ENCODE measurements at regions not wholly inside any gene's neighbourhood (a gene's known extent, or its start where the extent isn't known, plus 50 kb on each side); places are given as distances from the start of the nearest gene placed in this dataset.
"Not testable (repeated sequence)": the region's sequence is repeated elsewhere in the genome, so short reads cannot be mapped to it uniquely, and the experiment has no call there.

DNA sequence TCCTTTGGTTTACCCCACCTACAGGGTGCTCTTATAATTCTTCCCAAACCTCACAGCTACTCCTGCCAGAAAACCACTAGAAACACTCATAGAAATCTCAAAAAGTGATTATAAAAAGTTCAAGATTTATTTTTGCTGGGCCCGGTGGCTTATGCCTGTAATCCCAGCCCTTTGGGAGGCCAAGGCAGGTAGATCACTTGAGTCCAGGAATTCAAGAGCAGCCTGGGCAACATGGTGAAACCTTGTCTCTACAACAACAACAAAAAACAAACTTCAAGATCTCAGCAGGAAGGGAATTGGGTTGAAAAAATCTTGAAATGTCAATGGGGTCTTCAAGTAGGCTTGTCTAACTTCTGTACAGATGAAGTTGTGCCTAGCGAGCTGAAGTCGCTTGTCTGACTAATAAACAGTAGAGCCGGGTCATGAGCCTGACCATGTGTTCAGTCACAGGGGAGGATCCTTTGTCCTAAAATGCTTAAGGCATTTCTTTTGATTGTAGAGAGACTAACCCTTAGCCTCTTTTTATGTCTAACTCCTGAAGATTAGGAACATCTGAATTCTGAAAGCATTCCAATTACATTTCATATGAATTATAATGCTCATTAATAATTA, 124.6 kb downstream of the NOC3L start:
- no peak overlapping the region for H3K4me3 ChIP-seq (ENCODE audit: low read depth, poor library complexity, severe bottlenecking)
- no peak for TF ChIP-seq POLR2A (IDR thresholded peaks at IDR 0.05)
- TF ChIP-seq, protein P1, sequence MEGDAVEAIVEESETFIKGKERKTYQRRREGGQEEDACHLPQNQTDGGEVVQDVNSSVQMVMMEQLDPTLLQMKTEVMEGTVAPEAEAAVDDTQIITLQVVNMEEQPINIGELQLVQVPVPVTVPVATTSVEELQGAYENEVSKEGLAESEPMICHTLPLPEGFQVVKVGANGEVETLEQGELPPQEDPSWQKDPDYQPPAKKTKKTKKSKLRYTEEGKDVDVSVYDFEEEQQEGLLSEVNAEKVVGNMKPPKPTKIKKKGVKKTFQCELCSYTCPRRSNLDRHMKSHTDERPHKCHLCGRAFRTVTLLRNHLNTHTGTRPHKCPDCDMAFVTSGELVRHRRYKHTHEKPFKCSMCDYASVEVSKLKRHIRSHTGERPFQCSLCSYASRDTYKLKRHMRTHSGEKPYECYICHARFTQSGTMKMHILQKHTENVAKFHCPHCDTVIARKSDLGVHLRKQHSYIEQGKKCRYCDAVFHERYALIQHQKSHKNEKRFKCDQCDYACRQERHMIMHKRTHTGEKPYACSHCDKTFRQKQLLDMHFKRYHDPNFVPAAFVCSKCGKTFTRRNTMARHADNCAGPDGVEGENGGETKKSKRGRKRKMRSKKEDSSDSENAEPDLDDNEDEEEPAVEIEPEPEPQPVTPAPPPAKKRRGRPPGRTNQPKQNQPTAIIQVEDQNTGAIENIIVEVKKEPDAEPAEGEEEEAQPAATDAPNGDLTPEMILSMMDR (IDR thresholded peaks at IDR 0.05): no peak
- intact Hi-C loops (cut with DNase I; ENCODE audit: low total_unique reads): no loop called here
- WGBS, 2 donors: 77 to 93% methylated on average over 4 of the region's 4 CpGs
- DNase-seq (ENCODE audit: low spot score in 2 of 2): no peak

DNA sequence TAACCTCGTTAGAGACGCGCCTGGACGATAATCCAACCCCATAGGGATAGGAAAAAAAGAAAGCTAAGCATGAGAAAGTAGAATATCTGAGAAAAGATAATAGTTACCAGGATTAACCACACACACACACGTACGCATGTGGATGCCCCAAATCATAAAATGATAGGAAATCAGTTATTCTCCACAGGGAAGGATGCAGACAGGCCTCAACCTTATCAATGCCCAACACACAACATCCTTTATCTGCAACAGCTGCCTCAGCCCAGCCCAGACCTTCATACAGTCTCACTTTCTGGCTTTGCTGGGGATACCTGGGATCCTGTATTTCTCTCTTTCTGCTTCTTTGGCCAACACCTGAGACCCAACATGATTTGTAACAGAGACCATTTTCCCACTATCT, 123.0 kb downstream of the NOC3L start:
- TF ChIP-seq, protein P1 (IDR thresholded peaks at IDR 0.05): no peak
- TF ChIP-seq POLR2A (IDR thresholded peaks at IDR 0.05): no peak

DNA sequence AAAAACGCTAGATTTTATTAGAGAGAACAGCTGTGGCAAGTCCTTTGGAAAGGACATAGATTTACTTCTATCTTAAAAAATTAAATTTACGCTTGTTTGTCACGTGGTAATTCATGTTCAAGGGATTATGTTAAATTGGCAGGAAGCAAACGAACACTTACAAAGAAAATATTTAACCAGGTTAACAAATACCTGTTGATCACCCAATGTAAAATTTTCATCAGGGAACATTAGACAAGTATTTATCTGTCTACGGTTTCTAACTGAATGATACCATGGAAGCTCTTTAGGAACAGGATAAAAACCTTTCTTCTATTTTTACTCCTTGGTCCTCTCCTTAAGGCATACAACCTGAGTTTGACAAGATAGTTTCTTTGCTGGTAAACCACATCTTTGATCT, 122.2 kb downstream of the NOC3L start:
- DNase-seq (ENCODE audit: low spot score in 2 of 2): no peak
- intact Hi-C loops (cut with DNase I; ENCODE audit: low total_unique reads): no loop called here
- no peak for TF ChIP-seq POLR2A (IDR thresholded peaks at IDR 0.05)
- TF ChIP-seq, protein P1 (IDR thresholded peaks at IDR 0.05): no peak
- 70% methylated on average over 5 of the region's 5 CpGs for WGBS, 2 donors
- no peak overlapping the region for H3K4me3 ChIP-seq (ENCODE audit: low read depth, poor library complexity, severe bottlenecking)

More for the DNA sequence above, 123.0 kb downstream of the NOC3L start:
- H3K4me3 ChIP-seq (ENCODE audit: low read depth, poor library complexity, severe bottlenecking): no peak overlapping the region
- DNase-seq (ENCODE audit: low spot score in 2 of 2): no peak
- intact Hi-C loops (cut with DNase I; ENCODE audit: low total_unique reads): no loop called here
- WGBS, 2 donors: 91 to 92% methylated on average over 6 of the region's 6 CpGs

DNA sequence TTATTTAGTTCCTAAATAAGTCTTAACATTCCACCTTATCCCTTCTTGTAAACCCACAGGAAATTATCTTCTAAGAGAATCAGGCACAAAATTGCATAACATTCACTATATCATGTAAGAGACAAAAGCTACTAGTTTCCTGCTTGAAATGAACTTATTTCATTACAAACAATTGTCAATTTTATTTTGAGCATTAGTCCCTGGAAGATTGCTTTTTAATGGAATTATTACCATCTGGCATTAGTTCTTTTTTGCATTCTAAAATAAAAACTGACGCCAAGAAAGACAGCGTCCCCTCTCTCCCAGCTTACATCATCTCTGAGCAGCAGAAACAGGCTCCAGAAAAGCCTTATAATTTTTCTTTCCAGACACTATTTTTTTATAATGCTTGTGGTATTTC, 121.8 kb downstream of the NOC3L start:
- TF ChIP-seq, protein P1 (IDR thresholded peaks at IDR 0.05): no peak
- no peak for TF ChIP-seq POLR2A (IDR thresholded peaks at IDR 0.05)
- intact Hi-C loops (cut with DNase I; ENCODE audit: low total_unique reads): no loop called here
- 58 to 63% methylated on average over 2 of the region's 2 CpGs for WGBS, 2 donors
- DNase-seq (ENCODE audit: low spot score in 2 of 2): no peak
- no peak overlapping the region for H3K4me3 ChIP-seq (ENCODE audit: low read depth, poor library complexity, severe bottlenecking)

DNA sequence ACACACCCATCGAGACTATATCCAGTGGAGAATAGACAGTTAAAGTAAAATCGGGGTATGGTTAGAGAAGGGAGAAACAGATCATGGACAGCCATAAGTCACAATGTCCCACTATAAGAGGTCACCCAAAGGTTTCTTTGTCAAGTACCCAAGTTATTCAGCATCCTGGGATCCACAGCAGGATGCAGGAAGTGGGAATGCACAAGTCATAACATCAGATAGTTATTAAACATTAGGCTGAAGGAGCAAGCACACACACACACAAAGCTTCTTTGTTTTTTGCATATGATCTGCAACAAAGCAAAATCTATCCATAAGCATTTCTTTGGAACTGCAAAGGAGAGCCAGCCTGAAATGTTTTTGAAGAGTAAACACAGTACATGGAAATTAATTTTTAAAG, 111.6 kb downstream of the NOC3L start:
- no peak for TF ChIP-seq POLR2A (IDR thresholded peaks at IDR 0.05)
- TF ChIP-seq, protein P1 (IDR thresholded peaks at IDR 0.05): no peak
- intact Hi-C loops (cut with DNase I; ENCODE audit: low total_unique reads): no loop called here
- no peak overlapping the region for H3K4me3 ChIP-seq (ENCODE audit: low read depth, poor library complexity, severe bottlenecking)
- DNase-seq (ENCODE audit: low spot score in 2 of 2): no peak
- WGBS, 2 donors: 85 to 92% methylated on average over 2 of the region's 2 CpGs

DNA sequence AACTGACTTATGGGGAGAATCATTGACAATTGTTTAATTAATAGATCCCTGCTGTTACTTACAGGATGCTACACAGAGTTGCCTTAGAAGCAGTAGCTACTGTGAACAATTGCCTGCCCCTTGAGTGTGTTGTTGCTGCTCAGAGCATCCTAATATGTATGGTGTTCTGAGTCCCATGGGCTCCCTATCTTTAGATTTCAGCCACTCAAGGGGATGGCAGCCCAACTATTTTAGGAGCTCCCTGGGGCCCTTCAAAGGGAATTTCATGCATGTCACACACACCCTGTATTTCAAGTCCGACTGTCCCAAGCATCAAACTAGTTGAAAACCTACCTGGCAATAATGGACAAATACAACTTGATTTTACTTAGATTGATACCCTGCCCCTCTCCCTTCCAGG, 111.2 kb downstream of the NOC3L start:
- intact Hi-C loops (cut with DNase I; ENCODE audit: low total_unique reads): no loop called here
- 60 to 88% methylated on average over 1 of the region's 1 CpG for WGBS, 2 donors
- DNase-seq (ENCODE audit: low spot score in 2 of 2): no peak
- no peak for TF ChIP-seq POLR2A (IDR thresholded peaks at IDR 0.05)
- TF ChIP-seq, protein P1 (IDR thresholded peaks at IDR 0.05): no peak
- no peak overlapping the region for H3K4me3 ChIP-seq (ENCODE audit: low read depth, poor library complexity, severe bottlenecking)

DNA sequence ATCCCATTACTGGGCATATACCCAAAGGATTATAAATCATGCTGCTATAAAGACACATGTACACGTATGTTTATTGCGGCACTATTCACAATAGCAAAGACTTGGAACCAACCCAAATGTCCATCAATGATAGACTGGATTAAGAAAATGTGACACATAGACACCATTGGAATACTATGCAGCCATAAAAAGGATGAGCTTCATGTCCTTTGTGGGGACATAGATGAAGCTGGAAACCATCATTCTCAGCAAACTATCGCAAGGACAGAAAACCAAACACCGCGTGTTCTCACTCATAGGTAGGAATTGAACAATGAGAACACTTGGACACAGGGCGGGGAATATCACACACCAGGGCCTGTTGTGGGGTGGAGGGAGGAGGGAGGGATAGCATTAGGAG, 105.3 kb downstream of the NOC3L start:
- intact Hi-C loops (cut with DNase I; ENCODE audit: low total_unique reads); DNase-seq (ENCODE audit: low spot score in 2 of 2); H3K4me3 ChIP-seq (ENCODE audit: low read depth, poor library complexity, severe bottlenecking): not testable (repeated sequence)
- 87 to 91% methylated on average over 6 of the region's 6 CpGs for WGBS, 2 donors
